Left ventricle myocardium inferior (tissue), 1 donor: ENCODE measurements at regions not wholly inside any gene's neighbourhood (a gene's known extent, or its start where the extent isn't known, plus 50 kb on each side); places are given as distances from the start of the nearest gene placed in this dataset.

Source experiments
- DNase-seq: peaks from one replicate; pipeline ENCODE4 v3.0.0-alpha.2; 2020
- H3K27ac ChIP-seq: fragments of 200-600 bp; replicated peaks from 2 replicates; pipeline ENCODE4 v1.8.0; 2021
- H3K27me3 ChIP-seq: fragments of 200-600 bp; 2 replicates; pipeline ENCODE4 v1.8.0; 2021; ENCODE audit warnings: low read depth
- H3K36me3 ChIP-seq: fragments of 200-600 bp; 2 replicates; pipeline ENCODE4 v1.8.0; 2021
- H3K4me1 ChIP-seq: fragments of 200-600 bp; 2 replicates; pipeline ENCODE4 v1.8.0; 2021
- H3K4me3 ChIP-seq: fragments of 200-600 bp; 2 replicates; pipeline ENCODE4 v1.8.0; 2021; ENCODE audit warnings: mild to moderate bottlenecking, moderate library complexity
- H3K9me3 ChIP-seq: fragments of 200-600 bp; replicated peaks from 2 replicates; pipeline ENCODE4 v1.8.0; 2021
- intact Hi-C: fragments of 100-400 bp; cut with micrococcal nuclease; formaldehyde crosslinking; loops from one replicate; pipeline ENCODE4 v1.11.0; 2022
- TF ChIP-seq, protein P1 (sequence below): fragments of 200-600 bp; IDR thresholded peaks from 2 replicates; pipeline ENCODE4 v1.8.0; 2021; ENCODE audit warnings: antibody characterized with exemption, mild to moderate bottlenecking, borderline replicate concordance
- donor health status: DM: no; HTN: yes; CAD: no; lungs with severe emphysema.

DNA sequence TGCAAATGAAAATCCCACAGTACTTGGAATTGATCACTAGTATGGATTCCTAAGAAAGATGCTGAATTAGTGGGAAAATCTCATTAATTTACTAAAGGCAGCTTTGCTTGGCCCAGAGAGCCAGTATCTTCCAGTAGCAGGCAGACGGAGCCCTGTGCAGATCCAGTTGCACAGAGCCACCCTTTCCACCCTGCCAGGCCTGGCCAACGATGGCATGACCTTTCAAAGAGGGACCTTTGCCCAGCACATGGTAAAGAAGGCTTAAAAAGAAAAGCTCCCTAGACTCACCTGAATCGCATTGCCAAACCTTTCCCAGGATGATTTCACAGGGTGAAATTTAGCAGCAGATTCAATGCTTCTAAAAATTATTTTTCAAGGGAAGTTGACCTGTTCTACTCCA is 170.5 kb upstream of the CAMK1G start:
- peaks cover 16% of the 10 kb centered on the region for H3K4me1 ChIP-seq
- H3K27me3 ChIP-seq: peaks cover 30% of the 10 kb centered on the region
- TF ChIP-seq, protein P1, sequence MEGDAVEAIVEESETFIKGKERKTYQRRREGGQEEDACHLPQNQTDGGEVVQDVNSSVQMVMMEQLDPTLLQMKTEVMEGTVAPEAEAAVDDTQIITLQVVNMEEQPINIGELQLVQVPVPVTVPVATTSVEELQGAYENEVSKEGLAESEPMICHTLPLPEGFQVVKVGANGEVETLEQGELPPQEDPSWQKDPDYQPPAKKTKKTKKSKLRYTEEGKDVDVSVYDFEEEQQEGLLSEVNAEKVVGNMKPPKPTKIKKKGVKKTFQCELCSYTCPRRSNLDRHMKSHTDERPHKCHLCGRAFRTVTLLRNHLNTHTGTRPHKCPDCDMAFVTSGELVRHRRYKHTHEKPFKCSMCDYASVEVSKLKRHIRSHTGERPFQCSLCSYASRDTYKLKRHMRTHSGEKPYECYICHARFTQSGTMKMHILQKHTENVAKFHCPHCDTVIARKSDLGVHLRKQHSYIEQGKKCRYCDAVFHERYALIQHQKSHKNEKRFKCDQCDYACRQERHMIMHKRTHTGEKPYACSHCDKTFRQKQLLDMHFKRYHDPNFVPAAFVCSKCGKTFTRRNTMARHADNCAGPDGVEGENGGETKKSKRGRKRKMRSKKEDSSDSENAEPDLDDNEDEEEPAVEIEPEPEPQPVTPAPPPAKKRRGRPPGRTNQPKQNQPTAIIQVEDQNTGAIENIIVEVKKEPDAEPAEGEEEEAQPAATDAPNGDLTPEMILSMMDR: no peak
- no peaks in the 10 kb centered on the region for H3K9me3 ChIP-seq
- intact Hi-C loops: no loop called here
- no peak overlapping the region for H3K27ac ChIP-seq
- no peak overlapping the region for H3K4me3 ChIP-seq
- no peaks in the 10 kb centered on the region for H3K36me3 ChIP-seq
- DNase-seq: no peak

DNA sequence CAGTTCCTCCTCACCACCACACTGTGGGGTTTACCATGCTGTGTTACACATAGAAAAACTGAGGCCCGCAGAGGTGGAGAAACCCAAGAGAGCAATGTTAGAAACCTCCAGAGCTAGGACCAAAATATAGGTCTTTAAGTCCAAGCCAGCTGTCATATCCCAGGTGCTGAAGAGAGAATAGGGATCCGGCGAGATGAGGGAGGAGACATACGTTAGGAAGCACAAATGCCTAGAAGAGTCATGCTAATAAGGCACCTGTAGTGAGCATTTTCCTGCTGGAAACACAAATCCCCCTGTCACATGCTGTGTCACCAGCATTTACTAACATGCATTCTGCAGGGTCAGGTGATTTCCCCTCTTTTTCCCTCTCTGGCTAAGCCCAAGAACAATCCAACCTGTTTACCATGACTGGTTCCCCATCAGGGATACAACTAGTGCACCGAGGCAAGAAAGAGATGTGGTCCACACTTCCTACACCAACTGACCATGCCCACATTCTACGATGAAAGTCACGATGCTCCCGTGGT is 168.6 kb upstream of the CAMK1G start:
- intact Hi-C loops: no loop called here
- no peak for DNase-seq
- H3K27me3 ChIP-seq: peaks cover 30% of the 10 kb centered on the region
- H3K36me3 ChIP-seq: no peaks in the 10 kb centered on the region
- H3K27ac ChIP-seq: no peak overlapping the region
- no peak overlapping the region for H3K4me3 ChIP-seq
- TF ChIP-seq, protein P1: no peak
- no peaks in the 10 kb centered on the region for H3K9me3 ChIP-seq
- peaks cover 16% of the 10 kb centered on the region for H3K4me1 ChIP-seq

DNA sequence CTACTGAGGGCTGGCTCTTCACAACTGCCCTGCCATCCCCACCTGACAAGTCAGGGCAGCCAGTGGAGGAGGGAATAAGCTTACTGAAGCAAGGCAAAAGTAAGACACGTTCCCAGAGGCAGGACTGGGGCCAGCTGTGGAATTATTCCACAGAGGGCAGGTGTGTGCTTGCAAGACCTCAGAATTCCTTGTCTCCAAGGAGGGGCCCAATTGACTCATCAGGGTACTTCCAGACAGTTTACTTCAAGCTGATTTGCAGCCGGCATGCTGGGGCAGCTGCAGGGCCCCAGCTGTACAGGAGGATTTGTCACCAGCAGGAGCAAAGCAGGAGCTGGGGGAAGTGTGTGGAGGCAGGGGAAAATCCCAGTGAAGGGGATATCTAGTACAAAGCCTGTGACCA is 167.5 kb upstream of the CAMK1G start:
- Histone ChIP-seq H3K4me1 (peaks cover 14% of the 10 kb centered on the region), H3K4me3 (no peak overlapping the region), H3K27ac (no peak overlapping the region), H3K9me3 (no peaks in the 10 kb centered on the region), H3K27me3 (peaks cover 30% of the 10 kb centered on the region), H3K36me3 (no peaks in the 10 kb centered on the region)
- intact Hi-C loops: no loop called here
- TF ChIP-seq, protein P1: no peak
- no peak for DNase-seq

DNA sequence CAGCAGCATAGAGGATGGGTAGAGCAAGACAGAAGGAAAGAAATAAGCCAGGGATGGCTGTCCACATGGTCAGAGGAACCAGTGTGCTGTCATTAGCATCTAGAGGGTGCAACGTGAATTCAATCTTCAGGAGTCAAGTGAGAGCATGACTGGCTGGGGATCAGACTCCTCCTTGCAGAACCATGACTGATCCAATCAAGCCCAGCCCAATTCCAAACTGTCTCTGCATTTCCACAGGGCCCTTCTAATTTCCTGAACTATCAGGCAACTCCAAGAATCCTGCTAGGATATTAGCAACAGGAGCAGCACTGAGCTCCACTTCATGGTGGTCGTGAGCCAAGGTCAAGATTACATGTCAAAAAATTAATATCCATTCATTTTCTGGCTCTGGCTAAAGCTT is 166.8 kb upstream of the CAMK1G start:
- intact Hi-C loops: no loop called here
- Histone ChIP-seq H3K4me1 (peaks cover 7% of the 10 kb centered on the region), H3K27me3 (peaks cover 30% of the 10 kb centered on the region), H3K4me3 (no peak overlapping the region), H3K27ac (no peak overlapping the region), H3K9me3 (no peaks in the 10 kb centered on the region), H3K36me3 (no peaks in the 10 kb centered on the region)
- TF ChIP-seq, protein P1: no peak
- no peak for DNase-seq

DNA sequence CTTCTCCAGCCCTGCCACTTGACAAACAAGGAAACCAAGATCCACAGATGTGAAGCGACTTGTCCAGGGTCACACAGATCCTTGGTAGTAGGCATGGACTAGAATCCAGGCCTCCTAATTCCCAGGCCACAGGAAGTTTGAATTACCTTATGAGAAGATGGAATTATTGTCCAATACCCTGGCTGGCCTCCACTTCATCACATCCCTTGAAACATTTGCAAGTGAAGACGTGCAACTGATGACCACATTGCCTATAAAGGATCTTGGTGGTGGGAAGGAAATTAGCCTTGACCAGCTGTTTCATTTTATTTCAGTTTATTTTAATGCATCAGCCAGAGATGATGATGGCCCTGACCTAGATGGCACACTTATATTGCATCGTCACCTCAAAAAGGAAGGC is 165.8 kb upstream of the CAMK1G start:
- Histone ChIP-seq H3K27ac (no peak overlapping the region), H3K36me3 (no peaks in the 10 kb centered on the region), H3K27me3 (peaks cover 30% of the 10 kb centered on the region), H3K9me3 (no peaks in the 10 kb centered on the region), H3K4me1 (no peaks in the 10 kb centered on the region), H3K4me3 (no peak overlapping the region)
- TF ChIP-seq, protein P1: no peak
- DNase-seq: no peak
- intact Hi-C loops: no loop called here
